Fibroblast of skin of abdomen (primary cell): ENCODE measurements at regions not wholly inside any gene's neighbourhood (a gene's known extent, or its start where the extent isn't known, plus 50 kb on each side); places are given as distances from the start of the nearest gene placed in this dataset.

Experiments used
- DNase-seq: peaks from one replicate; pipeline ENCODE4 v3.0.0-alpha.2; 2013

DNA sequence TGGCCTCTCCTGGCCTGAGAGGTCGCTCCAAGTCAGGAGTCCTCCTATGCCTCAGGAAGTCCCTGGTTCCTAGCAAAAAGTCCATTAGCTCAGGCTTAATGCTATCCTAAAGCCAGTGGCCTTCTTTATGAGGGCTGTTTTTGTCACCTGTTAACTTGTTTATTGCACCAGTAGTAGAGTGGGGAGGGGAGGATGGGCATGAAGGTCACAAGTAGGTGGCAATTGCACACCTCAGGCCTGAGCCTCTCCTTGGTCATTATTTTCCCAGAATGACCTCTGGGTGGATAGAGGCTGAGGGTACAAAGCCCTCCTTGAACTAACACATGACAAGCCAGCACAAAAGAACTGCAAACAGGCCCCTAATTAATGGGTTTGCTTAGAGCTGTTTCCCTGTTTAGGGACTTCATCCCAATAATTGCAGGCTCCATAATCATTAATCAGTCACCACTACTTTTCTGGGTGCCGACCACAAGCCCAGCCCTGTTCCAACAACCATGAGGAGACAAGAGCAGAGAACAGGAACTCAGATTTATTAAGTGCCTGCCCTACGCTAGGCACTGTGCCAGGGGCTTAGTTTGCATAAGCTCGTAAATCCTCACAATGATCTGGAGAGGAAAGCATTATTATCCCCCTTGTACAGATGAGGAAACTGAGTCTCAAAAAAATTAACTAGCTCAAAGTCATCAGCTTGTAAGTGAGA lies 123.0 kb upstream of the PKDCC start:
- DNase-seq = peak; percentile 60

DNA sequence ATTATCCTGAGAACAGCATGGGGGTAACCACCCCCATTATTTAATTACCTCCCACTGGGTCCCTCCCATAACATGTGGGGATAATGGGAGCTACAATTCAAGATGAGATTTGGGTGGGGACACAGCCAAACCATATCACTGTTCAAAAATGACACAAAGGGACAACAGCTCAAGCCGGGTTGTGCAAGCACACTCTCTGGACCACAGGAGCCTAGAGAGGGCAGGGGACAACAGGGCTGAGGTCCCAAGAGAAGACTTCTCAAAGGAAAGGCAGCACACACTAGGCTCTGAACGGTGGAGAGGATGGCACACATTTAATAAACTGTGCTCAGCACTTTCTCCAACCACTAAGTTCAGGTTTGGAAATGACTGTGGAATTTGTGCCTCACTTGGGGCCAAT lies 122.1 kb upstream of the PKDCC start:
- DNase-seq = no peak

DNA sequence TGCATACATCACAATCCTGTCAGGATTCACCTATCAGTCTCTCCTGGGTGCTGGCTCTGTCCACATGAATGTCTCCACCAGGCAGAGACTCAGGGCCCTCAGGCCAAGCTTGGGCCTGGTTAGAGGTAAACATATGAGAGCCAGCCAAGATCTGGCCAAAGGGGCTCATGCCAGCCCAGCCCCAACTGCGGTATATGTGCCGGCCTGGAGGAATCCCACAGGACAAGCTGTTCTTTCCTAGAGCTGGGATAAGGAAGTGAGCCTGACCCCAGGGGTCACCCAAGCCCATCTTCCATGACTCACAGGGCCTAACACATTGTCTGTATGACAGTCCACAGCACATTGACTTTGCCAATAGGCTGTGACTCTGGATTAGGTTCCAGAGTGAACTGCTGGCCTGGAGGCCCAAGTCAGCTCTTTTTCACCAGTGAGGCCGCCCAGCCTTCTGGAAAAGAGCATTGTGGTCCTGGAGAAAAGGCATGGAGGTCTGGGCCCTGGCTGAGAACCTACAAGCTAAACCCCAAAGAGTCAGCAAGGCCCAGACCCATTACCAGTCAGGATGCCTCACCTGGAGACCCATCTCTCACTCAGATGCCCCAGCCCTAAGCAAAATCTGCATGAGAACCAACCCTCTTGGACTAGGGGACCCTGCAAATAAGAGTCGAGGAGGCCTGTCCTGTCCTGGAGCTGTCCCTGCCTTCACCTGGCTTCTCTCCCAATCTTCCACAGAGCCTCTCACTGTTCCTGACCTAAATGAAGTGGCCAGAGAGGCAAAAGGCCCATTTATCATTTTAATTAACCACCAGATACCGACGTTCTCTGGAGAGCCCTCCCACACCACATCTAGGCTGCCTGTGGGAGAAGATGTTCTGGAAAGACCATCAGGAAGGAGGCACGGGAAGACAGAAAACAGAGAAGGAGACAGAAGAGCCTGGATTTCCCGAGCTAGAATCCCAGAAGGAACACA lies 120.9 kb upstream of the PKDCC start:
- no peak for DNase-seq

DNA sequence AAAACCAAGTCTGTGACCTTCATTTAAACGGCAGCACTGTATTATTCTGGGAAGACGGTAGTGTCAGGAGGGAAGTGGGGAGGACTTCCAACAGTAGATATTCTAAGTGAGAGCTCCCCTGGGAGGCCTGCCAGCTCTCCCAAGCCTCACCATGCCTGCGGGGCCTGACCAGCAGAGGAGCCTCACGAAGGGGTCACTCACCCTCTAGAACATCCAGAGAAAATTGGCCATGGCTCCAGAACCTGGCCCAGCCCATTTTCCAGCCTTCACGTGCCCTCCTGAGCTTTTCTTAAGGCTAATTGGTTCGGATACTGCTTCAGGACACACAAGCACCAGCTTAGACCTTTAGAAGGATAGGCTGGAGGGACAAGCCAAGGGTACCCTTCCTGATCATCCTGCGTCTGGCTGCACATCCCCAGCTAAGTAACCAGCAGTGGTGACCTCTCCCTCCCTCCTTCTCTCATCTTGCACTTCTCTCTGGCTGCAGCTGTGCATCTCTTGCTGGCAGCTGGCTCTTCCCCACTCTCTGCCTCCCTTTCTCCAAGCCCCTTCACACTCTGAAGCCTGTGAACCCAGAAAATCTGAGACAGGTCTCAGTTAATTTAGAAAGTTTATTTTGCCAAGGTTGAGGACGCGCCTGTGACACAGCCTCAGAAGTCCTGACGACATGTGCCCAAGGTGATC lies 120.1 kb upstream of the PKDCC start:
- no peak for DNase-seq

DNA sequence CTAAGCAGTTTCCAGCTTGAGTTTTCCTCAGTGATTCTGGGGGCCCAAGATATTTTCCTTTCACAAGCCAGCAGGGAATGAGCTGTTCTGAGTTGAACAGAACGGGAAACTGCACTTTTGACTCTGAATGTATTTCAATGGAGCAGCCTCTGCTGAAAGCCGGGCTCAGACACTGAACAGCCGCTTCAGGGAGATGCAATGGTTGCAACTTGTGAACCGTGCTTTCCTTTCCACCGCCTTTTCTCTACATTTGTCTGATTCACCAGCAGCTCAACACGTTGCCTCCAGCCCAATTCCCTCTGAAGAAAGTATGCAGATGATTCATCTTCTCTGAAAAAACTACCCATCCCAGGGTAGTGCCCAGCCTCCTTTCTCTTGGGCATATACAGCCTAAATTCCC lies 119.3 kb upstream of the PKDCC start:
- DNase-seq = peak; percentile 79

DNA sequence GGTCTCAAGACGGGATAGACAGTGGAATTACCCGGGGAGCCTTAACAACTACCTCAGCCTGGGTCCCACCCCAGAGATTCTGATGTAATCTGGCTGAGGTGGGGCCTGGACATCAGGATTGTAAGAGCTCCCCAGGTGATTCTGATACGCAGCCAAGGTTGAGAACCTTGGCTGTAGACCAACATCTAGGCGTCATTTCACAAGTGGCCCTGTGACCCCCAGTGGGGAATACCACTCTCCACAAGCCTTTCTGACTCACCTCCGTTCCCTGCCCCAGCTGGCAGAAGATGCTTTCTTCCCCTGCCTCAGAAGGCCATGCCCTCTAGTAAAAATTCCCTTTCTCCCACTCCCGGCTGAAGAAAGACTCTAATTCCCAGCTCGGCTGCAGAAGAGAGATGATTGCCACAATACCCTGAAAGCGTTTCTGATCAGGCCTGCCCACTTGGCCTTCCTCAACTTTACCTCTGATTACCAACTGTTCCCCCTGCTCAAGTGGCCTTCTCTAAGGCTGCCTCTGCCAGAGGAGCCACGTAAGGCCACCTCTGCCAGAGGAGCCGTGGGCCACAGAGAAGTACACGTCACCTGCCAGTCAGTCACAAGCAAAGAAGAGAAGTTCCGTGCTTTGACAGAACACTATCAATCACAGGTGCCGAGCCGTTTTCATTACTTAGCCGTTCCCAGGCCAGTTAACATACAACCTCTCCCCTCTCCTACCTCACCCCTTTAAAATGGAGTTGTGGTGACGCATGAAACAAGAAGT lies 116.8 kb upstream of the PKDCC start:
- no peak for DNase-seq

DNA sequence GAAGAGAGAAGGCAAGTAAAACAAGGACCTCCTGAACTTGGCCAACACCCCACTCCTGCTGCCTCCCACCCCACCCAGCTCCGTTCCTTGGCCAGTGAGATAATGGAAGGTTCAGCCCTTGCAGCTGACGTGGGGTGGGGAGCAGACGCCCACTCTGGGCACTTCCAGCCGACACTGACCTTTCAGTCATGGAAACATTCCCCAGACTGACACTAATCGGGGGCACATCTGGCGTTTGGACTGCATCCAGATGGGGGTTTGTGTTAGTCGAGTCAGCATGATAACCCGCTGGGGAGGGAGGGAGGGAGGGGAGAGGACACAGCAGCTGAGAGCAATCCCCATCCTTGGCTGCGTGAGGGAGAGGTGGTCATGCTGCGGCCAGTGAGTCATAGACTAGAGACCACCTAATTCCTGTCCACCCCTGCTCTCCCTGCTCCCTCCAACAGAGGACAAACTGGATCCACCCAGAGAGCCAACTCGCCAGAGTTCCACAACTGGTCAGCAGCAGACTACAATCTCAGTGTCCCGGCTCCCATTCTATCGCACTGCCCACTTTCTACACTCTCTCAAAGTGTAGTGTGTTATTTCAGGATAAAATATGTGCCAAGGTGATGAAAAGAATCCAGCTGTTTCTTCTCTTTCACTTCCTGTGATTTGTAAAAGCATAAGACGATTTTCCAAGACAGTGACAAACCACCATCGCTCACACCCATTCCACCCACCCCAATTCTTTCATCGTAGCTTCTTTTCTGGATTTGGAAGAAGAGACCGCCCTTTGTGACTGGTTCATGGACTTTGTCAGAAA lies 115.4 kb upstream of the PKDCC start:
- peak; percentile 94 for DNase-seq

DNA sequence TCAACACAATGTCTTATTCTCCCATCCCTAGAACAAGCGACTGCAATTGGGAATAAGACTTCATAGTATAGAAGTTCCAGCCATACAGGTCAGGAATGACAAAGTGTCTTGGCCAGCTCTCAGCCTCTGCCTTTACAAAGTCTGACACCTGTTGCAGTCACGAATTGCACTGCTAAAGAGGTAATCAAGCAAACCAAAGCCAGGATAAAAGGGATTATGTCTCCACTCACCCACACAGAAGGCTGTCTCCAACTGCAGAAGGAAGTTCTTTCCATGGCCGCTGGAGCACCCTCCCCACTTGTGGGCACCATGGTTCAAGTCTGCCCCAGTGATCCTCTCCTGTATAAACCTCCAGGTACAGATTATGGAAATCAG lies 114.8 kb upstream of the PKDCC start:
- no peak for DNase-seq

DNA sequence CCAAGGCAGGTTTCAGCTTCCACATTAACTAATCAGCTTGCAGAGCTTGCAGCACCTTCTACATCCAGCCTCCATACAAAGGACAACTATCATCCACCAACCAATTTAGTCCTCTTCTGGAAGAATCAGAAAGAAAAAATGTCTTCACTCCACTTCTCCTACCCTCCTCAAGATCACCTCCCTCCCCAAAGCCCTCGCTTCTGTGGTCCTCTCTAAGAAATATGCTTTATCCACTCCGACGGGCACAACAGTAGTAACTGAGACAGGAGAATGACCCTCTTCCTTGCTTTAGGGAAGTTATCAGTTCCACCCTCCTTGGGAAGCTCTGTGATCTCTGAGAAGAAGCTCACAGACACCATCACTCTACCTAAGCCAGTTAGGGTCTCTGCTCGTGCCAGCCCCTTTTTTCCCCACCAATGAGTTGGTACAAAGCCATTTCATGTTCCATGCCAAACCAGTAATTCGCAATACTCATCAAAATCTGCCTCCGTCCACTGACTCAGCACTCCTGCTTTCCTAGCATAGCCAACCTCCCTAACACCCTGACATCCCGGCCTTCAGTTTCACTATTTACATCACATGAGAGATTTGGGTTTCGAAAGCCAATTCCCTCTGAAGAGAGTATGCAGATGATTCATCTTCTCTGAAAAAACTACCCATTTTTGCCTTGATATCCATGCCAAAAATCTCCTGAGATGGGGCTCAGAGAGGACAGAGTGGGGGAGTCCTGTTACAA lies 114.1 kb upstream of the PKDCC start:
- peak; percentile 97 for DNase-seq

DNA sequence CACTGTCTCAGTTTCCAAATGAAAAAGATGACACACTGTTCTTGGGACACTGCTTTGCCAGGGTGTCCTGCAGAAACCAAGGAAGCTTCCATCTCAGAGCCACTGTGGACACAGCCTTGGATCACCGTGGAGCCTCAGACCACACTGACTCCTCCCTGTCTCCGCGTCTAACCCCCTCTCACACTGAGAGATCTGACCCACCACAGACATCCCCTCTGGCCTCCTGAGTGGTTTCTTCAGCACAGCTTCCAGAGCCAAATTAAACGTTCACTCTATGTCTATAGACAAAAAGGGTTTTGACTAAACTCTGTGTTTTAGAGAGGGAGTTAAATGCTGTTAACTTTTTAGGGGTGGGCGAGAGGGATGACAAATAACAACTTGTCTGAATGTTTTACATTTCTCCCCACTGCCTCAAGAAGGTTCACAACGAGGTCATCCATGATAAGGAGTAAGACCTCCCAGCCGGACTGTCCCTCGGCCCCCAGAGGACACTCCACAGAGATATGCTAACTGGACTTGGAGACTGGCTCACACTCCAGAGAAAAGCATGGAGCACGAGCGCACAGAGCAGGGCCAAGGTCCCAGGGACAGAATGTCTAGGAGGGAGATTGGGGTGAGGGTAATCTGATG lies 113.4 kb upstream of the PKDCC start:
- DNase-seq = peak; percentile 85

DNA sequence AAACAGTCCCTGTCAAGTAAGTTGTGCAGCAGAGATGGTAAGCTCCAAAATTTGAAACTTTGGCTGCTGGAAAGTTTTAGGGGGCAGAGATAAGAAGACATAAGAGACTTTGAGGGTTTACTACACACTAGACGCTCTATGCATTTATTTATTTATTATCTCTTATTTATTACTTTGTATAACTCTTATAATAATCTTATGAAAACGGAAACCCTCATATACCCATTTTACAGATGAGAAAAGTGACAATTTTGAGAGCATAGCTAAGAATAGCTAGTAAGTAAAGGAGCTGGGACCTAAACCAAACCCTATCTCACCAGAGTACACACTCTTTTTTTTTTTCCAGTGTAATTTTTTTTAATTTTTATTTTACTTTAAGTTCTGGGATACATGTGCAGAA lies 112.8 kb upstream of the PKDCC start:
- DNase-seq = no peak

DNA sequence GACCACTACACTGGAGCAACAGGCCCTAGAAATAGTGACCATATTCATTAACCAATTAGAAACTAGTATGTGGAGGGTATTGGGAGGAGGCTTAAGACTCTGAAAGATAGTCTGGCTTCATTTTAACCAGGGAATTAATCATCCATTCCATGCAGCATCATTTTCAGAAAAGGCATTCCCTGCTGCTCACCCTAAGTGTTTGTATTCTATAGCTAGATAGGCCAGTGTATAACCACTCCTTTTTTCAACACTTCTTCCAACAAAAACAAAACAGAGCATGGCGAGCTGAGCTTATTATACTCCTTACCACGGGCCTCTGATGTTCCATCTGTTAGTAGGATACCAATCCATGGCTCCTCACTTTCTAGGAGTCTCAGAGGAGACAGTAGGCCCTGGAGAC lies 112.0 kb upstream of the PKDCC start:
- no peak for DNase-seq

DNA sequence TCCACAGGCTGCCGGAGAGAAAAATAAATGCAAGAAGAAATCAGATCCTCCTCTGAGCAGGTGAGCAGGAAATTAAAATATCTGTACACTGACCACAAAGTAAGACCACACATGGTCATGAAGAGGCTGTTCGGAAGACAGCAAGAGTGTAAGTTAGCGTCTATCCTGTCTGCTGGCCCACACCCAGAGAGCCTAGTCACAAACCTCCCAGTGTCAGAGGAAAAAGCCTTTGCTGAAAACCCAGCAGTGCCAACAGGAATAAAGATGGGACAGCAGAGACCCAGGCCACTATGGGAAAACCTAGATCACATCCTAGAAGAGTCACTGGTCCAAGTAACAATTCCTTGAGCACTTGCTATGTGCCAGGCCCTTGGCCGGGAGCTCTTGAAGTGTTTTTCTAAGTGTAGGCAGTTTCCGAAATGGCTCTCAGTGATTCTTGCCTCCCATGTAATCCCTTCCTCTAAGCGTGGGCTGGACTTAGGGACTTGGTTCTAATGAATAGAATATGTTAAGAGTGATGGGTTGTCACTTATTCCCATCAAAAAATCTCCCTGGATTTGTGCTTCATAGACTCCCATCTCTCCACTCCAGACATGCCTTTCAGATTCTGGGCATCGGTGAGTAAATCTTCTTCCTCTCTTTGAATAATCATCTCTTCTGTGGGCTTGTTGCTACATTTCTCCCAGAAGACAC lies 110.9 kb upstream of the PKDCC start:
- DNase-seq = no peak

DNA sequence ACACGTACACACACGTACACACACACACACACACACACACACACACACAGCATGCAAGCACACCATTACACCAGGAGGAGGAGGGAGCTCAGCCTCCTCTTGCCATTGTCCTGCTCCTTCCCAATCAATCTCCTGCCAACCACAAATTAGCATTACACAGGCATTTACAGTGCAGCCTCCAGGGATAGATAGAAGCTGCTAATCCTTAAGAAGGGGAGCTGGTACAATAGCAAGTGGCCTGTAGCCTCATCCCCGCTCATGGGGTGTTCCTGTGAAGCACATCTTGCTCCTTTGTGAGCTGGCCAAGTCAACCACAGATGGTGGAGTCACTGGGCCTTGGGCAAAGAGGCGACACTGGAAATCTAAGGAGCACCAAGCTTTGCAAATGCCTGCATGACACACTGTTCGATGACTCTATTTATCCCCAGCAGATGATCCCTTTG lies 110.3 kb upstream of the PKDCC start:
- peak; percentile 79 for DNase-seq

DNA sequence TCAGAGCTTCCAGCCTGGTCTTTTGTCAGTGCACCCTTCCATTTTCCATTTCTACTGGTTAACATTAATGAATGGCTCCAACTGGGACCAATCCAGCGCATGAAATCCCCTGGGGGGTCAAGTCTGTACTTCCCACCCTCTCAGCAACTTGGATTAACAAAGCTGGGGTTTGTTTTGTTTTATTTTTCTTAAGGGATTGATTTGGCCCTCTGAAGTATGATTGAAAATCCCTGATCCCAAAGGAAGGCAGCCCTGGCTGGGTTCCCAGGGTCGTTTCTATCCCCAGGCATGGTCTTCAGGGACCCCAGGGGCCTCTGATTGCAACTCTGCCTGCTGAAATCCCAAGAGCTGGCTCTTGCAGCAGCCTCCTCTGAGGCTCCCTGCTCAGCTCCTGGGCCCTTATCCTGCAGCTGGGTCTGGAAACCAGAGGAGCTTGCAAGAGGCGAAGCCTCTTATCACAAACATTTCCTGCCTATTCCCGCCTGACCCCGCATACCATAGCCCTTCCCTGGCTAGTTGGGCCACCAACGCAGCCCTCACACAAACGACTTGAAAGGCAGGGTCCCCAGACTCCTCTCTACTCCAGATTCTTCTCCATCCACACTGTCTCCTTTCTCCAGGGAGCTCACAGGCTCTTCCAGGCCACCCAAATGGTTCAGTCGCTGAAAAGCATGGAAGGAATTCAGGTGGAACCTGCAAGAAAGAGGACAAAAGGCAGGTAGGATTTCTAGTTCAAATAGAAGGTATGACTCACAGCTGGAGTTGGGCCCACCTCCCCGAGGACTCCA lies 109.7 kb upstream of the PKDCC start:
- DNase-seq = no peak

DNA sequence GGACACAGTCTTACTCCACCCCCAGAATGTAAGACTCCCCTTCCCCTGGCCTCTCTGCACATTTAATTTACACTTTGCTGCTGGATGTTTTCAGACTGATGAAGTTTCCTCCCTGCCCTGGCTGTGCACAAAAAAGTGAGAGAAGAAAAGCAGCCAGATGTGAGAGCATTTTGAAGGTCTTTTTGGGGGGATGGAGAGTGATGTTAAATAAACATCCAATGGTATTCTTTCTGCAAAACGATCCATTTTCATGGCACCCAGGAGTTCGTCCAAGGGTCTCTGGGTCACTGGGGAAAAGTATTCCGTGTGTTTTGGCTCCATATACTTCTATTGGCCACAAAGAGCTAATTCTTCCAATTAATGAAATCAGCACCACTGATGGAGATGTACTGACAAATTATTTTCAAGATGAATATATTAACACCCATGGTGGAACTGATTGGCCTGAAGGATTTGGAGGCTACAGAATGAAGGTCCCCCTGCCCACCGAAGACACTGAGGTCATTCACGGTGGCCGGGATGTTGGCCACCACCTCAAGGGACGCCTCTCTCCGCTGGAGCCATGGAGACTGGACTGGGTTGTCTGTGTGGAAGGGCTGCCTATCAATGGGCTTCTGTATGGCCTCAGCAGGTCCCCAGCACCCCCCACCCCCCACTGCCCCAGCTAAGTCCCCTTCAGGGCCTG lies 107.6 kb upstream of the PKDCC start:
- DNase-seq = no peak

DNA sequence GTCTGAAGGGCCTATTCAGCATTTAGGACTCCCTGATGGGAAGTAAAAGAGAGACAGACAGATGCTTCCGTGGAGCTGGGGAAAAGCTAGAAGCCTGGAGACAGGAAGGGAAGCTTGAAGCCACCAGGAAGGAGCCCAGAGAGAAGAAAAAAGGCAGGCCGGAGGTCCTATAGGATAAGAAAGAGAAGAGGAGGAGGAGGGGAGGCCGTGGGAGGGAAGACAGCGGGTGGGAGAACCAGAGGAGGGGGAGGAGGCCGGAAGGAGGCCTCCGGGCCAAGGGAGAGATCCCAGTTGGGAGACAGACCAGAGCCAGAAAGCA lies 107.1 kb upstream of the PKDCC start:
- peak; percentile 31 for DNase-seq

DNA sequence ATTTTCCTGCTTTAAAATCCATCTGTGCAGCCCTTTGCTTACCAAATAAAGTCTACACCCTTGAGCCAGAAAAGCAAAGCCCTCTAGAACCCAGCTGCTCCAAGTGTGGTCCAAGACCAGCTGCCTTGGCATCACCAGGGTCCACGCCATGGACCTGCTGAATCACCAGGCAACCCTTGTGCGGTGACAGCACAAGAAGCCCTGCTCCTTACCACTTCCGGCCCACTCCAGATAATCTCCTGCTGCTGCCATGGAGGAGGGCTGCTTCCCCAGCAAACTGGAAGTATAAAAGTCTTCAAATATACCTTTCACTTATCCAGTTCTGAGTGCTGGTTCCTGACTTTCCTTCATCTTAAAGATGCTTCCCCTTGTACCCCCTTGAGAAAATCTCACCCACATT lies 106.0 kb upstream of the PKDCC start:
- no peak for DNase-seq

DNA sequence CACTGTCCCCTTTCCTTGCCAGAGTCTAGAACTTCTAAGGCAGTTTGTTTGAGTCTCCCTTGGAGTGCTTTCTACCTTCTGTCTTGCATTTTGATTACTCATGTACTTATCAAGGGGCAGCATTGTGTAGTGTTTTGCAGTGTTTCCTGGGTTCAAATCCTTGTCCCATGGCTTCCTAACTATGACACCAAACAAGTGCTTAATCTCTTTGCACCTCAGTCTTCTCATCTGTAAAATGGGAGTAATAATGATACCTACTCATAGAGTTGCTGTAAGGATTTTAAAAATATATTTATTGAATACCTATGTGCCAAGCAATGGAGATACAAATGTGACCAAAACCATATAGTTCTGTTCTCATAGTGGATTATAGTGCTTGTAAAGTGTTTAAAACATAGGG lies 105.5 kb upstream of the PKDCC start:
- DNase-seq = no peak
